ENCODE measurements at regions not wholly inside any gene's neighbourhood (a gene's known extent, or its start where the extent isn't known, plus 50 kb on each side); places are given as distances from the start of the nearest gene placed in this dataset.

GRCh38 chr5:135671052-135671705 lies 92.4 kb upstream of the CXCL14 start:
- H3K4me3 ChIP-seq (ENCODE audit: control insufficient read depth, low read depth, low read length) = no peak overlapping the region
- TF ChIP-seq CTCF (conservative IDR thresholded peaks at IDR 0.05; ENCODE audit: control insufficient read depth, insufficient read depth, low read depth, low read length) = no peak
- no peak for DNase-seq (ENCODE audit: low read depth)

GRCh38 chr5:135670588-135670987 lies 91.8 kb upstream of the CXCL14 start:
- H3K4me3 ChIP-seq (ENCODE audit: control insufficient read depth, low read depth, low read length) = no peak overlapping the region
- no peak for TF ChIP-seq CTCF (conservative IDR thresholded peaks at IDR 0.05; ENCODE audit: control insufficient read depth, insufficient read depth, low read depth, low read length)
- DNase-seq (ENCODE audit: low read depth) = no peak

- DNase-seq (ENCODE audit: low read depth) = no peak
- H3K4me3 ChIP-seq (ENCODE audit: control insufficient read depth, low read depth, low read length) = no peak overlapping the region
- no peak for TF ChIP-seq CTCF (conservative IDR thresholded peaks at IDR 0.05; ENCODE audit: control insufficient read depth, insufficient read depth, low read depth, low read length)
Observed at GRCh38 chr5:135669416-135669815, 90.6 kb upstream of the CXCL14 start.

- DNase-seq (ENCODE audit: low read depth) = no peak
- H3K4me3 ChIP-seq (ENCODE audit: control insufficient read depth, low read depth, low read length) = no peak overlapping the region
- no peak for TF ChIP-seq CTCF (conservative IDR thresholded peaks at IDR 0.05; ENCODE audit: control insufficient read depth, insufficient read depth, low read depth, low read length)
Observed at GRCh38 chr5:135667673-135668072, 88.9 kb upstream of the CXCL14 start.

- DNase-seq (ENCODE audit: low read depth) = no peak
- H3K4me3 ChIP-seq (ENCODE audit: control insufficient read depth, low read depth, low read length) = no peak overlapping the region
- no peak for TF ChIP-seq CTCF (conservative IDR thresholded peaks at IDR 0.05; ENCODE audit: control insufficient read depth, insufficient read depth, low read depth, low read length)
Observed at GRCh38 chr5:135667204-135667603, 88.4 kb upstream of the CXCL14 start.

- no peak for TF ChIP-seq CTCF (conservative IDR thresholded peaks at IDR 0.05; ENCODE audit: control insufficient read depth, insufficient read depth, low read depth, low read length)
- DNase-seq (ENCODE audit: low read depth) = no peak
- no peak overlapping the region for H3K4me3 ChIP-seq (ENCODE audit: control insufficient read depth, low read depth, low read length)
Observed at GRCh38 chr5:135662683-135663082, 83.9 kb upstream of the CXCL14 start.

GRCh38 chr5:135662061-135662481 lies 83.3 kb upstream of the CXCL14 start:
- no peak overlapping the region for H3K4me3 ChIP-seq (ENCODE audit: control insufficient read depth, low read depth, low read length)
- no peak for TF ChIP-seq CTCF (conservative IDR thresholded peaks at IDR 0.05; ENCODE audit: control insufficient read depth, insufficient read depth, low read depth, low read length)
- DNase-seq (ENCODE audit: low read depth) = no peak
